GM21786 (cell line): ENCODE measurements at regions not wholly inside any gene's neighbourhood (a gene's known extent, or its start where the extent isn't known, plus 50 kb on each side); places are given as distances from the start of the nearest gene placed in this dataset.
"Not testable (repeated sequence)": the region's sequence is repeated elsewhere in the genome, so short reads cannot be mapped to it uniquely, and the experiment has no call there.

Source experiments
- ATAC-seq: cut with Tn5 transposase; IDR thresholded peaks from one replicate; pipeline ENCODE4 v1.9.1; 2021; ENCODE audit not compliant: unreplicated experiment

DNA sequence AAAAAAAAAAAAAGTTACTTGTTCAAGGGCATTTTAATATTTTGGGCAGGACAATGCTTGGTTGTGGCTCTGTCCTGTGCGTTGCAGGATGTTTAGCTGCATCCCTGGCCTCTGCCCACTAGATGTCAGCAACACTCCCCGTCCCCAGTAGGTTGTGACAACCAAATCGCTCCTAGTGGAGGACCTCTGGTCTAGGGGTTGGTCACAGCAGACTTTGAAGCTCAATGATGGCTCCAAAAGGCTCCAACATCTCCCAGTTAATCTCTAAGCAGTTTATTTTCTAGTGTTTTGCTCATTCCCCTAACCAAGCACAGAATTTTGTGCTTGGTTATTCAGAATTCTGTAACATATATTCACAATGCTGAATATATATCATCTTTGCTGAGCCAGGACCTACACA, 67.0 kb downstream of the CHRNA1 start:
- peak; percentile 94 for ATAC-seq

DNA sequence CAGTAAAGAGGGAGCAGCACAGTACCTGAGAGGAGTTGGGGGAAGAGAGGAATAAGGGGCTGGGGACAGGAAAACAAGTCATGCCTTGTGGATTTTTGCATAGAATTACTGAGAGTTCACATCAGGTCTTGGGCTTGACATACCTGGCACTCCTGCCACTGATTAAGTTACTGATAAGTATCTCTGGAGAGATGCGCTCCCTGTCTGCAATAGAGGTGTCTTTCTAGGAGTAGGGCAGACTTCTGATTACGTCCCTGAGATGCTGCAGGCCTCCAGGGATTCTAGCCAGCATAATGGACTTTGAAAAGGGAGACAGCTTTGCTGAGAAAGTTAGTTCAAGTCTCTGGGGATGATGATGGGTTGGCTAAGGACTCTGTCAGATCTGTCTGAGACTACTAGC, 69.4 kb downstream of the CHRNA1 start:
- no peak for ATAC-seq

DNA sequence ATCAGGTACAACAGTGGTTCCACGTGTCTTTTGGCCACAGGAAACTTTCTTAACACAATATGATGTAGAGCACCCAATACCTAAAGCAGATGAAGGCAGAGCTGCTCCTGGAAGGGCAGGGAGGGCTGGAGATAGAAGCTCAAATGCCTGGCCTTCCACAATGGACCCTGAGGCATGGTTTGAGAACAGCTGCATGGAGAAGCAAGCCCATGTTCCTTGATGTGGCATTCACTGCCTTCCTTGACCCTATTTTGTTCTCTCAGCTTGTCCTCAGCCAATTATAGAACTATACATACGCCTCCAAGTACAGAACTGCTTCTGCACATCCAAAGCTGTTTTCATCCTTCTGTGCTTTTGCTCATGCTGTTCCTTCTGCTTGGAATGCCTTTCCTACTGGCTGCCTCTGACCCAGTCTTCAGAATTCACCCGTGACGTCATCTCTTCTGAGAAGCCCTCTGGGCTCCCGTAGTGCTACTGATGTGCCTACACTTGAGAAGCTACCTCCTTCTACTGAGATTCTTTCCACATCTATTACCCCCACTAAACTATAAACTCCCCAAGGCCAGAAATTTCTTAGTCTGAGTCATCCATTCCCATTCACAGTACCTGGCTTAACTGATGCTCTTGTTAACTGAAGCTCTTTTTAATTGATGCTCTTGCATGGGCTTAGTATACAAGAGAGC, 69.9 kb downstream of the CHRNA1 start:
- no peak for ATAC-seq

DNA sequence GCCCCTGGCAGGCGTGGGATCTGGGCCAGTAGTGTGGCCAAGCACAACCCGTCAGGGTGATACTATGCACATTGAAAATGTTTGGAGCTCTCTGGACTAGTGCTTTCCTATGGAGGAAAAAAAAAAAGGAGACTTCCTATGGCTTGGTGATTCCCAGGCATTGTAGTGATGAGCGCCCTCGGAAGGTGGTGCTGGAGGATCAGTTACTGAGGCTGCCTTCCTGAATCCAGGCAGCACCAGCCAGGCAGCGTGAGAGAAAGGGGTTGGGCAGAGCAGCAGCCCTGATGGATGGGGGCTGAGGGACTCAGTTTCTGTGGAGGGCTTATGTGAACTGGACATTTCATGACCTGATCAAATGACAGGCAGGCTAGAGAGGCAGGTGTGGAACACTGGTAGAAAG, 70.9 kb downstream of the CHRNA1 start:
- no peak for ATAC-seq

DNA sequence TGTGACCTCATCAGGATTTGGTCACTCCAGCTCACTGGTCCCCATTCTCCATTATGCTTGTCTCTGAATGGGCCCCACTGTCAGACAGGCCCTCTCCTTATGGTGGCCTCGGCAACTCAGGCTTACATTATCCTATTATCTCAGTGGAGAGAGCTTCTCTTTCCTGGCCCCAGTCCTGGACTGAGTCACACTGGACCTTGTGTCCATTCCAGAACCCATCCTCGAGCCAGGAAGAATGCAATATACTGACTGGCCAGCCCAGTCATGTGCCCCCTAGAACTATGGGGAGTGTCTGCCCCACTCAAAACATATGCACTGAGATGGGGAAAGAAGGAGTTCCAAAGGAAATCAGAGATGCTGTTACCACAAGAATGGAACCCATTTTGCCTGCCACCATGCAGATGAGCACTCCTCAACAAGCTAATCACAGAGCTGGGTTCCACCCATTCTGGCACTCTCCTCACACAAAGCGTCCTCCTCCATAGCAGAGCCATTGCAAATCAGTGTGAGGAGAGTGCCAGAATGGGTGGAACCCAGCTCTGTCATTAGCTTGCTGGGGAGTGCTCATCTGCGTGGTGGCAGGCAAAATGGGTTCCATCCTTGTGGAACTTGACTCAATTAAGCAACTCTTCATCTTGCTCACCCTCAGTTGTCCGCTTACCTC, 71.9 kb downstream of the CHRNA1 start:
- ATAC-seq: no peak

DNA sequence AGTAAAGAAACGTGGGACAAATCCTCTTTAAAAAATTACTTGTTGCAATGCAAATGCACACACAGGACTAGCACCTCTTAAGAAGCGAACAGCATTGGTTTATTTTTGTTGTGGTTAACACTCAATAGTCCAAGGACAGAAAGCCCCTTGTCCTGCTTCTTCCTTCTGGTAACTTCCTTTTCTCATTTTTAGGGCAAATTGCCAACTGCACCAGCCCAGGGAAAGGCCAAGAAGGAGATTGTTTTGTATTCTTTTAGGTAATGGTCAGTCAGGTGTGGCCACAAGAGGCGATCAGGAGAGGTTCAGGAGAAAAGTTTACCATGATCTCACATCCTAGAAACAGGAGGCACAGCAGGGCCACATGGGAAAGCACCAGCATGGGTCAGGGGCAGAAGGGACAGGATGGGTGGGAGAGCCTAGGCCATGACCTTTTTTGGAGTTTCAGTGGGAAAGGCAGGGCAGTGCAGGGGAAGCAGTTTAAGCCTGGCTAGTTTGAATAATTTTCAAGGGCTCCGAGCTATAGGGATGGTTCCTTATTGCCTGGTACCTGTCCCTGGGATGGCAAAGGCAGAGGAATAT, 73.0 kb downstream of the CHRNA1 start:
- peak; percentile 38 for ATAC-seq

DNA sequence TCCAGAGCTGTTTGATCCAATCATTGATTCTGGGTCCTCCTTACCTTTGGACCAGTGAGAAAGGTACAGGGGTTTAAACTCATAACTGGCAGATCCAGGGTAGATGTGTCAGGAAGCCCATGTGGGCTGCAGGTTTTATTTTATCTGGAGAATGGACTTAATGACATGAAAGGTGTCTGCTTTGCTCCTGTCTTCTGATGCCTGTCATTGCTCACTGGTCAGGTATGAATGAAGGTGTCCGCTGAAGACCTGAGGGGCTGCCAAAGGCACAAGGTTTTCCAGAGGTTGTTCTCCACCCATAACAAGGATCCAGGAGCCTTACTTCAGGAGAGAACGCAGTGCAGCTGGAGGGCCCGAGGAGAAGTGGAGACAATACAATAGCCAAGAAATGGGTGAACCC, 74.2 kb downstream of the CHRNA1 start:
- no peak for ATAC-seq

DNA sequence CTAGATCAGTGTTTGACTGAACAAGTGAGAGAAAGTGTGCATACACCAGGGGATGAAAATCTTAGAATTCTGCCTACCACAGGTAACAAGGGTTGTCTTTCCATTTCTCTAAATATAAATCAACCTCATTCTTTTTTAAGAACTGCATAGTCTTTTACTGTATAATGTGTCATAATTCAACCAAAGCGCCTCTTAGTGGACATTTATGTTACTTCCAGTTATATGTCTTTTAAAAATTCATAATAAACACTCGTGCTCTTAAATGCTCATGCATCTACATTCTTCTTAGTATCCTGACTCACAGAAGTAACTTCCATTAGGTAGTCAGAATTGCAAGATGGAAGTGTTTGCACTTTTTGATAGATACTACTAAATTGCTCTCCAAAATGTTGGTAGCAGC, 76.2 kb downstream of the CHRNA1 start:
- ATAC-seq: no peak

DNA sequence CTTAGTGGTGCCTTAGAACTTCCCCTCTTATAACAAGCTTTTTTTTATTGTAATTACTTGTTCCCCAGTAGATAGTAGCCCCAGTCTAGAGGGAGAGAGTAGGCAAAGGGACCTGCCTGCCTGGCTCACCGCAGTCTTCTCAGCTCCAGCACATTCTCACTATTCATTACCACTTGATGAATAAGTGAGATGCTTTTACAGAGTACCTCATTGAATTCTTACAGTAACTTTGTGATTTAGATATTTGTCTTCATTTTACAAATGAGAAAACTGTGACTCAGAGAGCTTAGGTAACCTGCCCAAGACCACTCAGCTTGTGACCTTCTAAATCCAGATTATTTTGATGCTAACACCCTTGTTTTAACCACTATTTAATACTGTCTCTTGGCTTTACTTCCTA, 77.8 kb downstream of the CHRNA1 start:
- ATAC-seq: no peak

DNA sequence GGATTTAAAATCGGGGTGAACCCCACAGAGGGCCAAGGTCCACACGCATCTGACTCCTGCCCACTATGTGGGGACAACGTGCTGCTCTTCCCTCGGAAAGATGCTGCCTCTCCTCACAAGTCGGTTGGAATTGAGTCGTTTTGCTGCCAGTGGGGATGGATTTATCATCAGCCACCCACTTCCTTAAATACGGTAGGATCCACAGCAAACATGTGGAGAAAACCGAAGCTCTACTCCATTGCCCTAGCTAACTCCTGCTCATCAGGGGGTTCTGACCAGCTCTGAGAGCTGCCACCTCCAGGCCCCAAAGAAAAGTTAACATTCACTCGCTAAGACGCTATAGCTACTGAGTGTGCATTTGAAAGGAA, 80.9 kb downstream of the CHRNA1 start:
- peak; percentile 34 for ATAC-seq

DNA sequence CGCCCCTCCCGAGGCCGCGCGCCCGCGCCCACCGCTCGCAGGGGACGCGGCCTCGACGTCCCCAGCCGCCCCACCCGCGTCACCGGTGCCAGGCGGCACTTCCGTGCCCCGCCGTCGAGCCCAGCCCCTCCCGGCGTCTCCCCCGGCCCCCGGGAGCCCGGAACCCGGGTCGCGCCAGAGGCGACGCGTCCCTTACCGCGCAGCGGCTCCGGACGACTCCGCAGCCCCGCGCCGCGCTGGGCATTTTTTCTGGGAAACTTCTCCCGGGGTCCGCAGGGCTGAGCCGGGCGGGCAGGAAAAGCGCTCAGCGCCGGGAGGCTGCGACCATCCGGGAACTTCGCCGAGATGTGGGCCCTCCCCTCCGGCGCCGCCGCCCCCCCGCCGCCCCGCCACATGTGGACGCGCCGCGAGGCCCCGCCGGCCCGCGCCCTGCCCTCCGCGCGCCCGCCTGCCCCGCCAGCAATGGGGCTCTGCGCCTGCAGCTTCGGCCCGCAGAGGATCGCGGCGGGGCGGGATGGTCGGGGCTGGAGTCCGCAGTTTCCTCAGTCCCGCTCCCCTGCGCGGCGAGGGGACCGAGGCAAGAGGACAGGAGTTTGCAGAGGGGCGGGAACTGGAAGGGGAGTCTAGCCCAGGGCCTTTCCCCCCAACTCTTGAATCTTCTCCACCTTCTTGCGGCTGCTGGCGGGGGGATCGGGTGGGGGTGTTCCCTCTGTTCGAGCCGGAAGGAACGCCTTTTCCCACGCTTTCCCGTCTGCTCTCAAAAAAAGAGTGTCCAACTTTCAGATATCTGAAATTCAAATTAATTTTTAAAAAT, 81.5 kb downstream of the CHRNA1 start:
- ATAC-seq: peak; percentile 50

DNA sequence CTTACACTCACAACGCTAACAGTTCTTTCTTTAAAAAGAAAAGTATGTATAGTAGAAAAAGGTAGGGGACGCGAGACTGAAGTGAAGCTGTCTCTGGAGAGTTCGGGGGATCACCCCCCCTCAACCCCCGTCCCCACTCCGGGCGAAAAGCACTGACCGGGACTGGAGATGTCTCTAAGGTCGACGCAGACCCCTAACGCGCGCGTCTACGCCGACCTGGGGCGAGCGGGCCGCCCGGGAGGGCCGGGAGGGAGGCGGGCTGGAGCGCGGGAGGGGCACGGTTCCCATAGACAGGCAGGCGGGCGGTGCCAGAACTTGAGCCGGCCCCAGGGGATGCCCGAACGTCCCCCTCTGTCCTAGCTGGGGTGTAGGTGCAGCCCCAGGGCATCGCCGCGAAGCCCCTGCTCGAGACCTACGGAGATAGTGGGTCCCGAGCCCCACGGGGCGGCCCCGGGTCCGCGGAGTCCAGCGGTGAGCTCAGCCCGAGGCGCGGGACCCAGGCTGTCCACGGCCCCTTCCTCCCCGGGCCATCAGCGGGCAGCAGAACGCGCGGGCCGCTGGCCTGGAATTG, 82.2 kb downstream of the CHRNA1 start:
- peak; percentile 55 for ATAC-seq

DNA sequence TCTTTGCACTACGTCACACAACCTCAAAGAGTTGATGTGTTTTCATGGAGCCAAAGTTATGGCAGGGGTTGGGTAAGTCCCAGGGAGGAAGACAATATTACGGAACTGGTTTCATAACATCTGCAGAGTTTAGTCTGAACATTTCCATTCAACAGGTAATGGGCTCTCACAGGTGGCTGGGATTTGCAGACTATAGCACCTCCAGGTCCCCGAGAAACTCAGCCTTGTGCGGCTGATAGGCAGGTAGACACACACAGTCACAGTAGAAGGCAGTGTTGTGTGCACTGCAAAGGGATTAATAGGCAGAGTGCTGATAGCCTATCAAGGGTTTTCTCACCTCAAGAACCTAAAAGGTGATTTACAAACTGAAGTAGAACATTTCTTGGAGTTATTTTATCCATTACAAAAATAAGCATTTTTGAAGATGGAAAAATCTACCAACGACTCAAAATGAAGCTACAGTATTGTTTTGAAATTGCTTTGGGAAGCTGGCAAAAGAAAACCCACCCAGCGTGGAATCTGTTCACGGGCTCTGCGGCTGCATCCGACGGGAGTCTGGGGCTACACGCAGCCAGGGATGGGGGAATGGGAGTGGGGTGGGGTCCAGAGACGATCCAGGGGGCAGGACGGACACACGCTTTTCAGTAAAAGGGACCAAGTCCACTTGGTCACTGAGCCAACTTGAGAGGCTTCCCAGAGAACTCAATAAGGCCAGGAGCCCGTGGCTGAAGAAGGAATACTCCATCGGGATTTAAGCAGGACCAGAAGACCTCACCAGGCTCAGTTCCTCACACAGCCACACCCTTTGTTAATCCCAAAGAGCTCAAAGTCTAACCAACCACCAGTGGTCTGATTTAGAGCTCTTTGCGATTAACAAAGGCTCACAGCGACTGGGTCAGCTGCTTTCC, 82.9 kb downstream of the CHRNA1 start:
- no peak for ATAC-seq

DNA sequence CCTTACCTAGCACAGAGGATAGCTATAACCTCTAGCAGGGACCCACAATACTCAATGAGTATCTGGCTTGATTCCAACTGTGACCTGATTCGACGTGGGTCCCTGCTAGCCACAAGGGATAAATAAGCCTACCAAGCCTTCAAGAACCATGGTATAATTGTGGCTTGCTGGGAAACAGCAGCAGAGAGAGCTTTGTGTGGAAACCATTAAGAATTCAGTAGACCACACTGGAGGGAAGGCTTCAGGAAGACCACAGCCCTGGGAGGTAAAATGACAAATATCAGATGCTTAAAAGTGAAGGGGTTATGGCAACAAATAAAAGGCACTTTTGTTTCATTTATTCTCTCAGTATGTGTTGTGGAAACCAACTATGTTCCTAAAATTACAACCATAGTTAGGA, 82.6 kb upstream of the WIPF1 start:
- ATAC-seq: no peak

DNA sequence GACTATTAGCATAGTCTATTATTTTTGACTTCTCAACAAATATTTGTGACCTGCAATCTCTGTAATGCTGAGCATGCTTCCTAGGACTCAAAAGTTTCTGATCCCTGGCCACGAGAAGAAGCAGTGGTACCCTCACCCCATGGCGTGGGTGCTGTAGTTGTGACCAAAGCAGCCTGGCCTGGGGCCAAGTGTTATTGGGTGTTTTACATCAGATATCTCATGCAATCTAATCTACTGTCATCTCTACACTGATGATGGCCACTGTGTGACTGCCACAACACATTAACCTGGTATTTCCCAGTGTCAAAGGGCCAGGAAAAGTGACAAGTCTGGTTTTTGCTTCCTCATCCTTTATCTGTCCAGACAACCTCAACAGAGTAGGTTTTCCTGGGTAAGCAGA, 80.8 kb upstream of the WIPF1 start:
- no peak for ATAC-seq

DNA sequence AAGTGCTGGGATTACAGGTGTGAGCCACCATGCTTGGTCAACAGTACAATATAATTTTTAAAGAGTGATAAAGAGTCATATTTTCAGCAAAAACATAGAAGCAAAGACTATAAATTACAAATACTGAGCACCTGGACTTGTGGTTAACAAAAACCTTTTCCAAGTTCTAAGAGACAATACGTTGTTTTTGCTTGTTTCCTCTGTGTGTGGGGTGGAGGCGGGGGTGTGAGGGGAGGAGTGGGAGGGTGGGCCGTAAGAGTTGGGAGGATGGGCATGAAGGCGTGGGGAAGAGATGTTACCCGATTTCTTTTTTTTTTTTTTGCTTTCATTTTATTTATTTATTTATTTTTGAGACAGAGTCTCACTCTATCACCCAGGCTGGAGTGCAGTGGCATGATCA, 78.0 kb upstream of the WIPF1 start:
- ATAC-seq: no peak

DNA sequence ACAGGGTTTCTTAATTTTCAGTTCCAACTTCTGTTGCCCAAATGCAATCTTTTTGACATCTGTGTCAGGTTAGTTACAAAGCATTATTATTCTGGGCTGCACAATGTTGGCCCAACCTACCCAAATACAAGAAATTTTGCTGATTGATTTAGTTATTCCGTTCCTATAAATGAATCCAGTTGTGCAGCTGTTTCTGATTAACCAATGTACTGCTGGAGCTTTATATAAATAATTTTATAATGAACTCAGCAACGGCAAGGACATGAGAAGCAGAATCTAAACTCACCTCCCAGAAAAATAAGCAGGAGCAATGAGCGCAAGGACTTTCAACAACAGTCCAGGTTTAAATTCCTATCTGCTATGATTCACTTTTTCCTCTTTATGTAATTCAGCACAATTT, 76.3 kb upstream of the WIPF1 start:
- ATAC-seq: no peak

DNA sequence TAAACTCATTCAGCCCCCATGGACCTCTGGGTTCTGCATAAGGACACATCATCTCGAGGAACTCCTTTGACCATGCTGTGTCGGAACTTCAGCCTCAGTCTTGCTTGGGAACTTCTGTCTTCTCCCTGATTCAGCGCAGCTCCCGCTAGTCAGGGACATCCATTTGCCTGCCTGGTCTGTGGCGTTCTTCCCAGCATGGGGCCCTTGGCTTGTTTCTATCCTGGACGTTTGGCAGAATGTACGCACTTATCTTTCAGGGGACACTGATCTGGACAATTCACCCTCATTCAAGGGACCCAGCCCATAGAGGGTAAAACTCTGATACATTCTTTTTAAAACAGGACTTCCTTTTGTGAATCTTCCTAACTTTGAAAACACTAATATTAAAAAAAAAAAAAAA, 75.8 kb upstream of the WIPF1 start:
- no peak for ATAC-seq

DNA sequence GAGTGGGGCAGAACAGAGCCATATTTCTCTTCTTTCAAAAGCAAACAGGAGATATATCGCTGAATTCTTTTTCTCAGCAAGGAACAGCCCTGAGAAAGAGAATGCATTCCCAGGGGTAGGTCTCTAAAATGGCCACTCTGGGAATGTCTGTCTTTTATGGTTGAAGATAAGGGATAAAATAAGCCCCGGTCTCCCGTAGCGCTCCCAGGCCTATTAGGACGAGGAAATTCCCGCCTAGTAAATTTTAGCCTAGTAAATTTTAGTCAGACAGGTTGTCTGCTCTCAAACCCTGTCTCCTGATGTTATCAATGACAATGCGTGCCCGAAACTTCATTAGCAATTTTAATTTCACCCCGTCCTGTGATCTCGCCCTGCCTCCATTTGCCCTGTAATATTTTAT, 73.9 kb upstream of the WIPF1 start:
- not testable (repeated sequence) for ATAC-seq

DNA sequence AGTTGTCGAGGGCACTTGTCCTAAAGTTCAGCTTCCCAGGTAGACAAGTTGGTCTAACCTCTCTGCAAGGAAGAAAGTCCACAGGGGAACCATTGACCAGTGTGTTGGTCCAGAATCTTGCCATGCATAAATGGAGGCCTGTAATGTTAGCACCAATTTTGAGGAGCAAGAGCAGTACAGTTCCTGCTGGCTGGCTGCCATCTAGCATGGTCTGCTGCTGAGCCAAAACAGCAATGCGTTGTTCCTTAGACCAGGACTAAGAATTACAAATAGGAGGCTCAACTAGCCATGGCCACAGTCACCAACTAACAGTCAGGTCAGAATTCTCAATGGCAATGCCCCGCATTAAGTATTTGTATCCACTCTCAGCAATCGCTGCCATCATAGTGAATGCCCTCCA, 72.8 kb upstream of the WIPF1 start:
- no peak for ATAC-seq

DNA sequence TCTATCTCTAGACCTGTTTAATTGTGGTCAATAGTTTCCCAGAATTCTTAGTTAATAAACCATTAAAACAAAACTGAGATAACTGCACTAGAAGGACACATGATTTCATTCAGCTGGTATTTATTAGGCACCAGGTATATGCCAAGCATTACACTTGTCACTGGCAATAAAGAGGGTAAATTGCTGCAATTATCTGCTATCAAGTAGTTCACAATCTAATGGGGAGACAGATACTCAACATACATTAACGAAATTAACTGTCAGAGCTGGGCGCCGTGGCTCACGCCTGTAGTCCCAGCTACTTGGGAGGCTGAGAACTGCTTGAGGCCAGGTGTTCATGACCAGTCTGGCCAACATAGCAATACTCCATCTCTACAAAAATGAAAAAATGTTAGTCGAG, 71.7 kb upstream of the WIPF1 start:
- ATAC-seq: no peak
